Lower lobe of right lung (tissue), 2 donors: ENCODE measurements at regions not wholly inside any gene's neighbourhood (a gene's known extent, or its start where the extent isn't known, plus 50 kb on each side); places are given as distances from the start of the nearest gene placed in this dataset.

ENCODE experiments used
- ATAC-seq, 2 donors: fragments of 200-7000 bp; cut with Tn5 transposase; one replicate each; pipeline ENCODE4 v1.9.1; 2020 to 2022; ENCODE audit warnings: mild to moderate bottlenecking in 2 of 2, moderate library complexity in 2 of 2
- DNase-seq: peaks from one replicate; pipeline ENCODE4 v3.0.0-alpha.2; 2020
- H3K27ac ChIP-seq: fragments of 200-600 bp; one replicate; pipeline ENCODE4 v1.8.0; 2022
- H3K27me3 ChIP-seq: fragments of 200-600 bp; one replicate; pipeline ENCODE4 v1.8.0; 2022; ENCODE audit warnings: low read depth
- H3K36me3 ChIP-seq: fragments of 200-600 bp; one replicate; pipeline ENCODE4 v1.8.0; 2022; ENCODE audit warnings: mild to moderate bottlenecking
- H3K4me1 ChIP-seq: fragments of 200-600 bp; one replicate; pipeline ENCODE4 v1.8.0; 2022
- H3K4me3 ChIP-seq: fragments of 200-600 bp; one replicate; pipeline ENCODE4 v1.8.0; 2022; ENCODE audit warnings: mild to moderate bottlenecking
- H3K9me3 ChIP-seq: fragments of 200-600 bp; one replicate; pipeline ENCODE4 v1.8.0; 2022
- intact Hi-C: fragments of 100-400 bp; cut with DNase I; formaldehyde crosslinking; loops from one replicate; pipeline ENCODE4 v1.11.0; 2022
- TF ChIP-seq, protein P1 (sequence below): fragments of 200-600 bp; IDR thresholded peaks from one replicate; pipeline ENCODE4 v1.8.0; 2022; ENCODE audit warnings: antibody characterized with exemption, mild to moderate bottlenecking
- donor health status: DM: no; HTN: yes; CAD: no; lungs with severe emphysema.

DNA sequence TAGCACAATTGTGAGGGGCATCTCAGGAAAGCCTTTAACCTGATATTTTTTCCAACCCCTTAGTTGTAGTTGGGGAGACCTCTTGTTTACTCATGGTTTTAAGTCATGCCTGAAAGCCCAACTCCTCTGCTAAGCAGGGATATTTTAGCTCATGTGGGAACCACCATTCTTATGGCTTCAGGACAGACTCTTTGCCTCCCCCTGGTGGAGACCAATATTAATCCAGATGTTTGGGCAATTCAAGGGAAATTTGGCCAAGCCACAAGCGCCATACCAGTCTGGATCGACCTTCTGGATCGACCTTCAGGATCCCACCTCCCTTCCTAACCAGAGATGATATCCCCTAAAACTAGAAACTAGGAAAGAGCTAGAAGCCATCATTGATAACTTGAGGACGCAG is 211.2 kb downstream of the C6orf118 start:
- intact Hi-C loops = no loop called here
- no peak for ATAC-seq

GRCh38 chr6:165096868-165097267 is 212.5 kb downstream of the C6orf118 start:
- Histone ChIP-seq H3K9me3 (peaks cover 10% of the 10 kb centered on the region), H3K36me3 (no peaks in the 10 kb centered on the region), H3K27ac (no peak overlapping the region), H3K27me3 (no peaks in the 10 kb centered on the region), H3K4me3 (no peak overlapping the region), H3K4me1 (no peaks in the 10 kb centered on the region)
- intact Hi-C loops = no loop called here
- TF ChIP-seq, protein P1, sequence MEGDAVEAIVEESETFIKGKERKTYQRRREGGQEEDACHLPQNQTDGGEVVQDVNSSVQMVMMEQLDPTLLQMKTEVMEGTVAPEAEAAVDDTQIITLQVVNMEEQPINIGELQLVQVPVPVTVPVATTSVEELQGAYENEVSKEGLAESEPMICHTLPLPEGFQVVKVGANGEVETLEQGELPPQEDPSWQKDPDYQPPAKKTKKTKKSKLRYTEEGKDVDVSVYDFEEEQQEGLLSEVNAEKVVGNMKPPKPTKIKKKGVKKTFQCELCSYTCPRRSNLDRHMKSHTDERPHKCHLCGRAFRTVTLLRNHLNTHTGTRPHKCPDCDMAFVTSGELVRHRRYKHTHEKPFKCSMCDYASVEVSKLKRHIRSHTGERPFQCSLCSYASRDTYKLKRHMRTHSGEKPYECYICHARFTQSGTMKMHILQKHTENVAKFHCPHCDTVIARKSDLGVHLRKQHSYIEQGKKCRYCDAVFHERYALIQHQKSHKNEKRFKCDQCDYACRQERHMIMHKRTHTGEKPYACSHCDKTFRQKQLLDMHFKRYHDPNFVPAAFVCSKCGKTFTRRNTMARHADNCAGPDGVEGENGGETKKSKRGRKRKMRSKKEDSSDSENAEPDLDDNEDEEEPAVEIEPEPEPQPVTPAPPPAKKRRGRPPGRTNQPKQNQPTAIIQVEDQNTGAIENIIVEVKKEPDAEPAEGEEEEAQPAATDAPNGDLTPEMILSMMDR = no peak
- no peak for ATAC-seq
- no peak for DNase-seq

More for the DNA sequence above, 211.2 kb downstream of the C6orf118 start:
- peaks cover 10% of the 10 kb centered on the region for H3K9me3 ChIP-seq
- TF ChIP-seq, protein P1 = no peak
- no peaks in the 10 kb centered on the region for H3K4me1 ChIP-seq
- H3K36me3 ChIP-seq = no peaks in the 10 kb centered on the region
- H3K27ac ChIP-seq = no peak overlapping the region
- no peak for DNase-seq
- no peaks in the 10 kb centered on the region for H3K27me3 ChIP-seq
- no peak overlapping the region for H3K4me3 ChIP-seq

GRCh38 chr6:165096209-165096608 is 213.2 kb downstream of the C6orf118 start:
- H3K9me3 ChIP-seq = peaks cover 10% of the 10 kb centered on the region
- no peak for DNase-seq
- H3K27ac ChIP-seq = no peak overlapping the region
- no peaks in the 10 kb centered on the region for H3K27me3 ChIP-seq
- TF ChIP-seq, protein P1 = no peak
- no peaks in the 10 kb centered on the region for H3K36me3 ChIP-seq
- no peak overlapping the region for H3K4me3 ChIP-seq
- intact Hi-C loops = no loop called here
- no peak for ATAC-seq
- no peaks in the 10 kb centered on the region for H3K4me1 ChIP-seq

GRCh38 chr6:165092881-165093595 is 216.4 kb downstream of the C6orf118 start:
- no peaks in the 10 kb centered on the region for H3K4me1 ChIP-seq
- no peaks in the 10 kb centered on the region for H3K27me3 ChIP-seq
- intact Hi-C loops = no loop called here
- TF ChIP-seq, protein P1 = no peak
- no peak for ATAC-seq
- H3K27ac ChIP-seq = no peak overlapping the region
- no peaks in the 10 kb centered on the region for H3K36me3 ChIP-seq
- DNase-seq = no peak
- H3K4me3 ChIP-seq = no peak overlapping the region
- no peaks in the 10 kb centered on the region for H3K9me3 ChIP-seq

DNA sequence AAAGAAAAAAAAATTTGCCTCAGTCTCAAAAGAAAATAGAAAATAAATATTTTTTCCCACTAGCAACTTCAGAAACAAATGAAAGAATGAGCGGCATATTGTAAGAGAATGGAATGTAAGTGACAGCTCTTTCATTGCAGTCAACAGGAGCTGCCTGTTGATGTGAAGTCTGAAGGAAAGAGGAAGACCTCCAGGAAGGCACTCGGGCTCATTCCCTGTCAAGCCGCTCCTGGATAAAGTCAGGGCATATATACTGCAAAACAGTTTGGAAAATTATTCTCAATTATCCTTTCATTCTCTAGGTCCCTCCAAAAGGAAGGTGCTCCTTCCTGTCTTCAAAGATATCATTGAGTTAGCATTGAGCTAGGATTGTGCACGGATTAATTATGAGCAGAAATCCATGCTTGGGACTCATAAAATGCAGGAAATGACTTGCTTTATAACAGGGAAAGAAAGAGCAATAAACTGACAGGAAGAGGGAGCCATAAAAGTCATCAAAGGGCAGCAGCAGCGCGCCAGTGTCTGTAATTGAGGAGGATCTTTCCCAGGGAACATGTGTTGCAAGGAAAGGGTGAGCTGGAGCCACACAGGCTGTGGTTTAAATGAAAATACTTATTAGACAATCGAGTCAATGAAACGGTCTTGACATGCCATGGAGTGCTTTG is 218.2 kb downstream of the C6orf118 start:
- intact Hi-C loops = no loop called here
- Histone ChIP-seq H3K27me3 (no peaks in the 10 kb centered on the region), H3K4me3 (no peak overlapping the region), H3K36me3 (no peaks in the 10 kb centered on the region), H3K4me1 (no peaks in the 10 kb centered on the region), H3K9me3 (no peaks in the 10 kb centered on the region), H3K27ac (no peak overlapping the region)
- DNase-seq (no peak), ATAC-seq (no peak)
- TF ChIP-seq, protein P1 = no peak
